DMS153 (cell line): ENCODE measurements at regions not wholly inside any gene's neighbourhood (a gene's known extent, or its start where the extent isn't known, plus 50 kb on each side); places are given as distances from the start of the nearest gene placed in this dataset.

Source experiments
- DNase-seq: peaks from one replicate; lab custom pipeline; 2025; lab: John Stamatoyannopoulos, UW

- no peak for DNase-seq
Observed at GRCh38 chr1:218642033-218642948, 297.2 kb downstream of the TGFB2 start.

- no peak for DNase-seq
Observed at GRCh38 chr1:218643281-218643680, 298.1 kb downstream of the TGFB2 start.

GRCh38 chr1:218643926-218644325, 298.8 kb downstream of the TGFB2 start:
- DNase-seq: no peak

GRCh38 chr1:218646288-218646687, 301.2 kb downstream of the TGFB2 start:
- DNase-seq: no peak

- no peak for DNase-seq
Observed at GRCh38 chr1:218656301-218657037, 311.3 kb downstream of the TGFB2 start.

GRCh38 chr1:218658269-218658668, 313.1 kb downstream of the TGFB2 start:
- DNase-seq: no peak

- DNase-seq: no peak
Observed at GRCh38 chr1:218658899-218659298, 313.8 kb downstream of the TGFB2 start.

- DNase-seq: no peak
Observed at GRCh38 chr1:218659911-218660677, 315.0 kb downstream of the TGFB2 start.

- DNase-seq: no peak
Observed at GRCh38 chr1:218660678-218661053, 315.5 kb downstream of the TGFB2 start.

- no peak for DNase-seq
Observed at GRCh38 chr1:218661411-218661810, 316.3 kb downstream of the TGFB2 start.

- DNase-seq: no peak
Observed at GRCh38 chr1:218664385-218665170, 319.4 kb downstream of the TGFB2 start.

GRCh38 chr1:218665221-218665620, 320.1 kb downstream of the TGFB2 start:
- no peak for DNase-seq

- DNase-seq: no peak
Observed at GRCh38 chr1:218666263-218666662, 321.1 kb downstream of the TGFB2 start.

GRCh38 chr1:218667781-218668516, 322.8 kb downstream of the TGFB2 start:
- DNase-seq: no peak

- no peak for DNase-seq
Observed at GRCh38 chr1:218669431-218669830, 324.3 kb downstream of the TGFB2 start.

- DNase-seq: no peak
Observed at GRCh38 chr1:218670875-218671274, 325.7 kb downstream of the TGFB2 start.

- DNase-seq: no peak
Observed at GRCh38 chr1:218671573-218671972, 326.4 kb downstream of the TGFB2 start.

GRCh38 chr1:218673170-218673569, 328.0 kb downstream of the TGFB2 start:
- DNase-seq: no peak

- no peak for DNase-seq
Observed at GRCh38 chr1:218674280-218674773, 329.2 kb downstream of the TGFB2 start.

- DNase-seq: no peak
Observed at GRCh38 chr1:218677026-218677425, 331.9 kb downstream of the TGFB2 start.

- DNase-seq: no peak
Observed at GRCh38 chr1:218679391-218679790, 334.3 kb downstream of the TGFB2 start.
